ENCODE measurements at regions not wholly inside any gene's neighbourhood (a gene's known extent, or its start where the extent isn't known, plus 50 kb on each side); places are given as distances from the start of the nearest gene placed in this dataset.

- ChIA-PET CTCF (no interaction called here), POLR2A (ENCODE audit: low non-redundant PET) (no interaction called here)
- DNase-seq (ENCODE audit: low spot score), result no peak
- H3K27me3 ChIP-seq (replicated peaks; ENCODE audit: insufficient read depth, low read depth, low read length, poor library complexity), result no peaks in the 10 kb centered on the region
- TF ChIP-seq CTCF (conservative IDR thresholded peaks at IDR 0.05; ENCODE audit: low read depth, low read length) (no peak; the same call in 1 of the 2 replicates), EZH2 (IDR thresholded peaks at IDR 0.05; ENCODE audit: borderline replicate concordance, low read depth, low read length, poor library complexity, severe bottlenecking) (no peak)
- no TSS peak for BruUV-seq (replicated peaks)
- no peak overlapping the region for H3K4me3 ChIP-seq (ENCODE audit: low read depth, low read length, poor library complexity, severe bottlenecking)
- intact Hi-C loops (cut with micrococcal nuclease; ENCODE audit: unreplicated experiment), result no loop called here
- peaks cover 16% of the 10 kb centered on the region for H3K4me1 ChIP-seq (ENCODE audit: insufficient read depth, low read length, poor library complexity, severe bottlenecking)
- H3K27ac ChIP-seq (ENCODE audit: low read depth, low read length, poor library complexity, severe bottlenecking), result no peak overlapping the region
- H3K36me3 ChIP-seq (ENCODE audit: insufficient read depth, low read length, poor library complexity, severe bottlenecking), result no peaks in the 10 kb centered on the region
- H3K9me3 ChIP-seq (ENCODE audit: low read depth, low read length, poor library complexity, severe bottlenecking), result no peaks in the 10 kb centered on the region
These were observed 442.0 kb upstream of the ANKRD30A start for GRCh38 chr10:36683421-36683820.

DNA sequence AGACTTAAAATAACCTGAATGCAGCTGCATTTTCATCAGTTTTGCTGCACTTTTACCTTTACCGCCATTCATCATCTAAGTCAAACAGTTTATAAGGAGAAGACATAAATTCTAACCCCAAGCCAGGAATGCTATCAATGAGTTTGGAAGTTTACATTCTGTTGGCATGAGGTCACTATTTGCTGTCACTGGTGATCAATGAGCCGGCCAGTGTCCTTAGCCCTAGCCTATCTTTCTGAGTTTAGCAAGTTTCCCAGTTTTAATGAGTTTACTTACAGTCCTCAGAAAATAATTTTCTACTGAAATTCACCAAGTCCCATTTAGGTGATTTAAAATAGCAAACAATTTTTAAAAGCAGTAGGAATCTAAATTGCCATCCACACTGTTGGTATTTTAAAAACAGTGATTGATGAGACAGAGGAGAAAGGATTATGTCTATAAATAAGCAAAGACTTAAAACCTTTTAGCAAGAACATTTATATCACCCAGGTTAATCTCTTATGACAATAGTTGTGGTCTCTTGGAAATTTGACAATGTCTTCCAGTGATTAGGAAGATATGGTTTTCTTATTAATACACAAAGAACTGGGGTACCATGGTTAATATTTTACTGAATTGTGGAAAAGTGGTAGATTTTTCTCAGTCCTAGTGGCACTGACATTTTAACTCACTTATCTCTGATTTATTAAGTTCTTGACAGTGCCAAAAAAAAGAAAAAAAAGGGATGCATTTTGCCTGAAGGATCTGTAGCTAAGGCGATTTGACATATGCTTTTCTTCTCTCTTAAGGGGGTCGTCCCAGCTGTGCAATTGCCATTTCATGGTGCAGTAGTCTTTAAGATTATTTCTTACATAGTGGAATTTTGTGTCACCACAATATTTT, 443.4 kb upstream of the ANKRD30A start:
- BruUV-seq (replicated peaks), result no TSS peak
- TF ChIP-seq CTCF (conservative IDR thresholded peaks at IDR 0.05; ENCODE audit: low read depth, low read length) (no peak), EZH2 (IDR thresholded peaks at IDR 0.05; ENCODE audit: borderline replicate concordance, low read depth, low read length, poor library complexity, severe bottlenecking) (no peak)

GRCh38 chr10:36679554-36679953, 445.8 kb upstream of the ANKRD30A start:
- H3K36me3 ChIP-seq (ENCODE audit: insufficient read depth, low read length, poor library complexity, severe bottlenecking), result no peaks in the 10 kb centered on the region
- no TSS peak for BruUV-seq (replicated peaks)
- no peak for DNase-seq (ENCODE audit: low spot score)
- ChIA-PET POLR2A (ENCODE audit: low non-redundant PET) (no interaction called here), CTCF (no interaction called here)
- no peak overlapping the region for H3K4me3 ChIP-seq (ENCODE audit: low read depth, low read length, poor library complexity, severe bottlenecking)
- H3K27me3 ChIP-seq (replicated peaks; ENCODE audit: insufficient read depth, low read depth, low read length, poor library complexity), result no peaks in the 10 kb centered on the region
- H3K9me3 ChIP-seq (ENCODE audit: low read depth, low read length, poor library complexity, severe bottlenecking), result no peaks in the 10 kb centered on the region
- H3K27ac ChIP-seq (ENCODE audit: low read depth, low read length, poor library complexity, severe bottlenecking), result no peak overlapping the region
- TF ChIP-seq EZH2 (IDR thresholded peaks at IDR 0.05; ENCODE audit: borderline replicate concordance, low read depth, low read length, poor library complexity, severe bottlenecking) (no peak), CTCF (conservative IDR thresholded peaks at IDR 0.05; ENCODE audit: low read depth, low read length) (no peak)
- intact Hi-C loops (cut with micrococcal nuclease; ENCODE audit: unreplicated experiment), result no loop called here
- peaks cover 33% of the 10 kb centered on the region for H3K4me1 ChIP-seq (ENCODE audit: insufficient read depth, low read length, poor library complexity, severe bottlenecking)

More for the DNA sequence above, 443.4 kb upstream of the ANKRD30A start:
- intact Hi-C loops (cut with micrococcal nuclease; ENCODE audit: unreplicated experiment), result no loop called here
- ChIA-PET CTCF (interaction anchor here (0.6 kb wide), 1 partner anchor 27 kb away, joined by 4 read pairs; no protein-coding TSS in a partner anchor), POLR2A (ENCODE audit: low non-redundant PET) (interaction anchor here (0.6 to 0.7 kb wide), 2 partner anchors 29 to 143 kb away, joined by 3 to 4 read pairs; no protein-coding TSS in a partner anchor)
- Histone ChIP-seq H3K9me3 (ENCODE audit: low read depth, low read length, poor library complexity, severe bottlenecking) (no peaks in the 10 kb centered on the region), H3K27ac (ENCODE audit: low read depth, low read length, poor library complexity, severe bottlenecking) (no peak overlapping the region), H3K27me3 (replicated peaks; ENCODE audit: insufficient read depth, low read depth, low read length, poor library complexity) (no peaks in the 10 kb centered on the region), H3K36me3 (ENCODE audit: insufficient read depth, low read length, poor library complexity, severe bottlenecking) (no peaks in the 10 kb centered on the region), H3K4me3 (ENCODE audit: low read depth, low read length, poor library complexity, severe bottlenecking) (no peak overlapping the region), H3K4me1 (ENCODE audit: insufficient read depth, low read length, poor library complexity, severe bottlenecking) (peaks cover 22% of the 10 kb centered on the region)
- peak; percentile 15 for DNase-seq (ENCODE audit: low spot score)

Data from A673 (cell line).